ENCODE measurements at regions not wholly inside any gene's neighbourhood (a gene's known extent, or its start where the extent isn't known, plus 50 kb on each side); places are given as distances from the start of the nearest gene placed in this dataset.

DNA sequence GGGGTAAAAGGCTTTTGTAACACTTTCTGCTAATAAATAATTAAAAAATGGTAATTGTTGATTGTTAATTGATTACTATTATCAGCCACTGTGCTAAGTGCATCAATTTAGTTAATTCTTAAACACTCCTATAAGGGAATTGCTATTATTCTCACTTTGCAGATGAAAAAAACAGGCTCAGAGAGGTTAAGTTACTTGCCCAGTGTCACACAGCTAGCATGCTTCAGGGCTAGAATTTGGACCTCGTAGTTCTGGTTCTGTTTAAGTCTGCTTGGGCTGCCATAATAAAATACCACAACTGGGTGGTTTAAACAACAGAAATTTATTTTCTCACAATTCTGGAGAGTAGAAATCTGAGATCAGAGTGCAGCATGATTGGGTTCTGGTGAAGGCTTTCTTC, 164.8 kb upstream of the TBX18 start:
- intact Hi-C loops (cut with micrococcal nuclease): no loop called here
- no peak overlapping the region for H3K4me3 Mint-ChIP-seq
- H3K4me1 Mint-ChIP-seq: no peaks in the 10 kb centered on the region
- no peak overlapping the region for H3K27ac Mint-ChIP-seq
- TF ChIP-seq, protein P1, sequence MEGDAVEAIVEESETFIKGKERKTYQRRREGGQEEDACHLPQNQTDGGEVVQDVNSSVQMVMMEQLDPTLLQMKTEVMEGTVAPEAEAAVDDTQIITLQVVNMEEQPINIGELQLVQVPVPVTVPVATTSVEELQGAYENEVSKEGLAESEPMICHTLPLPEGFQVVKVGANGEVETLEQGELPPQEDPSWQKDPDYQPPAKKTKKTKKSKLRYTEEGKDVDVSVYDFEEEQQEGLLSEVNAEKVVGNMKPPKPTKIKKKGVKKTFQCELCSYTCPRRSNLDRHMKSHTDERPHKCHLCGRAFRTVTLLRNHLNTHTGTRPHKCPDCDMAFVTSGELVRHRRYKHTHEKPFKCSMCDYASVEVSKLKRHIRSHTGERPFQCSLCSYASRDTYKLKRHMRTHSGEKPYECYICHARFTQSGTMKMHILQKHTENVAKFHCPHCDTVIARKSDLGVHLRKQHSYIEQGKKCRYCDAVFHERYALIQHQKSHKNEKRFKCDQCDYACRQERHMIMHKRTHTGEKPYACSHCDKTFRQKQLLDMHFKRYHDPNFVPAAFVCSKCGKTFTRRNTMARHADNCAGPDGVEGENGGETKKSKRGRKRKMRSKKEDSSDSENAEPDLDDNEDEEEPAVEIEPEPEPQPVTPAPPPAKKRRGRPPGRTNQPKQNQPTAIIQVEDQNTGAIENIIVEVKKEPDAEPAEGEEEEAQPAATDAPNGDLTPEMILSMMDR (IDR thresholded peaks at IDR 0.05): no peak
- ATAC-seq (ENCODE audit: low read depth) (no peak), DNase-seq (no peak)
- no peaks in the 10 kb centered on the region for H3K27me3 Mint-ChIP-seq
- H3K36me3 Mint-ChIP-seq (ENCODE audit: low read depth): no peaks in the 10 kb centered on the region
- H3K9me3 Mint-ChIP-seq: no peaks in the 10 kb centered on the region
- POLR2A ChIA-PET: no interaction called here
- CTCF ChIA-PET: no interaction called here

DNA sequence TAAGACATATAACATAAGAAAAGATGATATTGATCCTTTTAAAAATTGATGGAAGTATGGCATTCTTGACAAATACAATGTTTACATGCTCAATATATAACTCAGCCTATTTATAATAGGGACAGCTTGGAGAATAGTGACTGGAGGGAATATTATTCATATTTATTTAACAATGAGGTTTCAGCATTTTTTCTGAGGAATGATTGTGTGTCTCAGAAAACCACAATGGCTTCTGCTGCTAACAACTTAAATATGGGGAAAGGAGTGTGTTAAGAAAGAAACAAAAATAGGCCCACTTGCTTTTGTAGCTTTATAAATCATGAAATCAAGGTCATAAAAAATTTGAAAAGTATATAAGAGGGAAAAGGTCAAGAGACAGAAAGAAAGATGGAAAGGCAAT, 163.2 kb upstream of the TBX18 start:
- ChIA-PET POLR2A (no interaction called here), CTCF (no interaction called here)
- Mint-ChIP-seq H3K36me3 (ENCODE audit: low read depth) (no peaks in the 10 kb centered on the region), H3K27ac (no peak overlapping the region), H3K27me3 (no peaks in the 10 kb centered on the region), H3K9me3 (no peaks in the 10 kb centered on the region), H3K4me3 (no peak overlapping the region), H3K4me1 (no peaks in the 10 kb centered on the region)
- ATAC-seq (ENCODE audit: low read depth) (no peak), DNase-seq (no peak)
- TF ChIP-seq, protein P1 (IDR thresholded peaks at IDR 0.05): no peak
- intact Hi-C loops (cut with micrococcal nuclease): no loop called here

DNA sequence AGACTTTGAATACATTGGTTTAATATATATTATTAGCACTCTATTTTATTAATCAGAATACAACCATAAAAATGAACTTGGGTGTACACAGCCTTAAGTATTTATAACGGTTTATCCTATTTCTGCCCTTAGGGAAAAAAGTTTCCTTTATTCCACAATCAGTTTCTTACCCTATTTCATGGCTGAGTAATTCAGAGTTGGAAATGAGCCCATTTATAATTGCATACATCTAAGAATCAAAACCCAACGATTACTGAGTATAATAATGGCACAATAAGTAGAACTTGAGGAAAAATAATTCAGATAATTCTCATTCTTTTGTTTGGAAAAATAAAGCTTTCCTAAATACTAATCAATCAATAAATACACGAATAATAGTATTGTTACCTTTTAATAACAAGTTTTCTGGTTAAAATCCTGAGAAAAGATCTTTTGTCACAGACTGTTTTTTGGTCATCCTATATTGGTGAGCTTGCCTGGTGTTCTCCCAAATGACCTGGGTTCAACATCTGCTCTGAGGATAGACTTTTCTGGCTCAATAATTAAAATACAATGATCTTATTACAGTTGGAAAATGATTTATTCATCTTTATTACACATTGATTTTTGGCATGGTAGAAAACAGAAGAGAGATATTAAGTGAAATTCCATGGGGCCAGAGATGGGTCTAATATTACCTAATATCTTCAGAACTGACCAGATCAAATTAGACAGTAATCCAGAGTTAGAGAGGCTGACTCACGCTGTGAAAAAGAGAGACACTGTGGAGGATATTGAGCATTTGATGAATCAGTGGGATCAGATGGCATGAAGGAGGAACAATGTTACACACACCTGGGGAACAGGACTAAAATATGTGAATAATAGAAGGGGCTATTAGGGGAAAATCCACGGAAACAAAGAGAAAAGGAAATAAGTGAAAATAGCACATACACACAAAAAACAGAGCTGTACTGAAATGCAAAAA, 162.1 kb upstream of the TBX18 start:
- no peaks in the 10 kb centered on the region for H3K4me1 Mint-ChIP-seq
- no peak overlapping the region for H3K27ac Mint-ChIP-seq
- H3K9me3 Mint-ChIP-seq: no peaks in the 10 kb centered on the region
- ChIA-PET POLR2A (no interaction called here), CTCF (no interaction called here)
- DNase-seq (no peak), ATAC-seq (ENCODE audit: low read depth) (no peak)
- TF ChIP-seq, protein P1 (IDR thresholded peaks at IDR 0.05): no peak
- no peak overlapping the region for H3K4me3 Mint-ChIP-seq
- intact Hi-C loops (cut with micrococcal nuclease): no loop called here
- no peaks in the 10 kb centered on the region for H3K36me3 Mint-ChIP-seq (ENCODE audit: low read depth)
- H3K27me3 Mint-ChIP-seq: no peaks in the 10 kb centered on the region

DNA sequence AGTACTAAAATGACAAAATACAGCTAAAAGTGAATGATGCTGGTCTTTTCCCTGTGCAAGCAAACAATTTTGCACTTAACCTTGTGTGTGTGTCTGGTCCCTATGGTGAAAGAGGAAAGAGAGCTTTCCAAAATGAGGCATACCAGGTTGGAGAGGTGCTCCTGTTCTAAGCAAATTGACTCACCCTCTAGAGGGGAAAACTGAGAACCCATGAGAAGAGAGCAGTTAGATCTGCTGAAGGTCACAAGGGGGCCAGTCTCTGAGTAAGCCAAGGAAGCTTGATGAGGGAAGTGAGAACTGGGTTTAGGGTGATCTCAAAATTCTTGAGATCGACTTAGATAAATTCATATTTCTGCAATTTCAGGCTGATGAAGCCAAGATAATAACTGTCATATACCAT, 157.5 kb upstream of the TBX18 start:
- Mint-ChIP-seq H3K9me3 (no peaks in the 10 kb centered on the region), H3K4me3 (no peak overlapping the region), H3K27ac (no peak overlapping the region), H3K36me3 (ENCODE audit: low read depth) (no peaks in the 10 kb centered on the region), H3K4me1 (no peaks in the 10 kb centered on the region), H3K27me3 (no peaks in the 10 kb centered on the region)
- no peak for ATAC-seq (ENCODE audit: low read depth)
- intact Hi-C loops (cut with micrococcal nuclease): no loop called here
- DNase-seq: no peak
- TF ChIP-seq, protein P1 (IDR thresholded peaks at IDR 0.05): no peak
- ChIA-PET POLR2A (no interaction called here), CTCF (no interaction called here)

DNA sequence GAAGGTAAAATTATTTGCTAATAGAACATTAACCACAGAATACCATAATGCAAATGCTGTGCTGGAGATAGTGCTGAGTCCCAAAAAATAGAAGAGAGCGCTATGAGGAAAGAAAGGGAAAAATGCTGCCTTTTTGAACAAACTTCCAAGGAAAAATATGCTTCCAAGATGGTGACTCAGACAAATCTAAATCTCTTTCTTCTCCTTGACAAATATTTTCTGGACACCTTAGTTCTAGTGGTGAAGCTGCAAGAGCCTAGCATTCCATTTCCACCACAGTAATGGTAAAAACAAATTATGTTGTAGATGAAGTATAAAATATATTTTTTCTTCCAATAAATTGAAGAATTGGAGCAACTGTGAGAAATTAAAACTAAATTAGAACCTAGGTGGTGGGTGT, 155.6 kb upstream of the TBX18 start:
- Mint-ChIP-seq H3K36me3 (ENCODE audit: low read depth) (no peaks in the 10 kb centered on the region), H3K9me3 (no peaks in the 10 kb centered on the region), H3K4me1 (no peaks in the 10 kb centered on the region), H3K27me3 (no peaks in the 10 kb centered on the region), H3K4me3 (no peak overlapping the region), H3K27ac (no peak overlapping the region)
- ChIA-PET POLR2A (no interaction called here), CTCF (no interaction called here)
- TF ChIP-seq, protein P1 (IDR thresholded peaks at IDR 0.05): no peak
- intact Hi-C loops (cut with micrococcal nuclease): no loop called here
- ATAC-seq (ENCODE audit: low read depth) (no peak), DNase-seq (no peak)

Data from activated B cell treated with CpG ODN at 0.5 μM for 24 hours (primary cell).